ENCODE measurements at regions not wholly inside any gene's neighbourhood (a gene's known extent, or its start where the extent isn't known, plus 50 kb on each side); places are given as distances from the start of the nearest gene placed in this dataset.

DNA sequence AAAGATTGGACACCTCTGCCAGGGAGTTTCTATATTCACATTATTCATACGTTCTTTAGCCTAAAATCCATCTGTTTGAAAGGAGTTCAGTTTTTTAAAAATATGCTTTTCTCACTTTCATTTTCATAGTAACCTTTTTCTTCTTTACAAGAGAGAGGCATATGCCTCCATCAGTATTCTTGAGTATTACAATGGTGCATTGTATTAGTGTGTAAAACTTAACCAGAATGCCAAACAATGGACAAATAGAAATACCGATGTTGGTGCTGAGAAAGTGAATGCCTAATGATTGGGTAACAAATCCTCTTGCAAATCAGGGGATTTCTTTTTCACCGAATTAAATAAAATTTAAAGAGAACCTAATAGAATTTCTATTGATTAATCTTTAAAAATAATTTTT, 163.2 kb upstream of the LAMA2 start:
- TF ChIP-seq, protein P1, sequence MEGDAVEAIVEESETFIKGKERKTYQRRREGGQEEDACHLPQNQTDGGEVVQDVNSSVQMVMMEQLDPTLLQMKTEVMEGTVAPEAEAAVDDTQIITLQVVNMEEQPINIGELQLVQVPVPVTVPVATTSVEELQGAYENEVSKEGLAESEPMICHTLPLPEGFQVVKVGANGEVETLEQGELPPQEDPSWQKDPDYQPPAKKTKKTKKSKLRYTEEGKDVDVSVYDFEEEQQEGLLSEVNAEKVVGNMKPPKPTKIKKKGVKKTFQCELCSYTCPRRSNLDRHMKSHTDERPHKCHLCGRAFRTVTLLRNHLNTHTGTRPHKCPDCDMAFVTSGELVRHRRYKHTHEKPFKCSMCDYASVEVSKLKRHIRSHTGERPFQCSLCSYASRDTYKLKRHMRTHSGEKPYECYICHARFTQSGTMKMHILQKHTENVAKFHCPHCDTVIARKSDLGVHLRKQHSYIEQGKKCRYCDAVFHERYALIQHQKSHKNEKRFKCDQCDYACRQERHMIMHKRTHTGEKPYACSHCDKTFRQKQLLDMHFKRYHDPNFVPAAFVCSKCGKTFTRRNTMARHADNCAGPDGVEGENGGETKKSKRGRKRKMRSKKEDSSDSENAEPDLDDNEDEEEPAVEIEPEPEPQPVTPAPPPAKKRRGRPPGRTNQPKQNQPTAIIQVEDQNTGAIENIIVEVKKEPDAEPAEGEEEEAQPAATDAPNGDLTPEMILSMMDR (IDR thresholded peaks at IDR 0.05), result no peak
- TF ChIP-seq EP300 (IDR thresholded peaks at IDR 0.05) (no peak), POLR2AphosphoS5 (IDR thresholded peaks at IDR 0.05) (no peak)
